ENCODE measurements at regions not wholly inside any gene's neighbourhood (a gene's known extent, or its start where the extent isn't known, plus 50 kb on each side); places are given as distances from the start of the nearest gene placed in this dataset.

DNA sequence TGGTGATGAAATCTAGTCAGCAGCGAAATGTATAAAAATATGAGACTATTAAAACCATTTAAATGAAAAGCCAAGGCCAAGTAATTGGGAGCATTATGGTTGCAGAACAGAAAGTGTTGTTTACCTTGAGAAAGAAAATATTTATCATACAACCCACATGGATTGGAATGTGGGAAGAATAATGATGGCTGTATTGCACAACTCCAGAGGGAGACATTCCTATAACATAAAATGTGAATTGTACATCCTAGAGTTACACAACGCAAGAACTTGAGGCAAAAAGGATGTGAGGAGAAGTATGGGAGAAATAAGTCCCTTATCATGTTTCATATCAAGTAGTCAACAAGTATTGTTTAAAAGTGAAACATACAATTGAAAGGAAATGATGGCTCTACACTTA is 1014.0 kb upstream of the SEMA6A start:
- BruUV-seq (replicated peaks): no TSS peak

DNA sequence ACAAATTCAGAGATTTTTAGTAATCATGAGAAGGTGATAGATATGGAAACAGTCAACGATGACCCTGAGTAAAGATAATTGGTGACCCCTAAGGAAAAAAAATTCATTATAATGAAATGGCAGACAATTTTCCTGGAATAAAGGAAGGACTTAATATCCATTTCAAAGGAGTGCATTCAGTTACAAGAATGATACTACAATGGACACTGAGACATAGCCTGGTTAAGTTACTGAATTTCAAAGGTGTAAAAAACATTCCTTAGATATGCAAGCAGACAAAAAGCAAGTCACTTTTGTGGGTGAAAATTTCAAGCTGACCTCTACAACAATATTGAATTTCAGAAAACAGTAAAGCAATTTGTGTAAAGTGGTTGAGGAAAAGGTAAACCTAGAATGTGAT is 1012.5 kb upstream of the SEMA6A start:
- H3K27ac Mint-ChIP-seq (ENCODE audit: low read depth, unreplicated experiment): no peak overlapping the region
- H3K36me3 Mint-ChIP-seq (ENCODE audit: insufficient read depth, unreplicated experiment): no peaks in the 10 kb centered on the region
- ChIA-PET CTCF (interaction anchor here (1.0 to 1.3 kb wide), 2 partner anchors 28 to 1024 kb away, joined by 3 read pairs; no protein-coding TSS in a partner anchor), POLR2A (no interaction called here)
- no TSS peak for BruUV-seq (replicated peaks)
- H3K4me1 Mint-ChIP-seq (ENCODE audit: insufficient read depth, unreplicated experiment): peaks cover 11% of the 10 kb centered on the region
- TF ChIP-seq, protein P1, sequence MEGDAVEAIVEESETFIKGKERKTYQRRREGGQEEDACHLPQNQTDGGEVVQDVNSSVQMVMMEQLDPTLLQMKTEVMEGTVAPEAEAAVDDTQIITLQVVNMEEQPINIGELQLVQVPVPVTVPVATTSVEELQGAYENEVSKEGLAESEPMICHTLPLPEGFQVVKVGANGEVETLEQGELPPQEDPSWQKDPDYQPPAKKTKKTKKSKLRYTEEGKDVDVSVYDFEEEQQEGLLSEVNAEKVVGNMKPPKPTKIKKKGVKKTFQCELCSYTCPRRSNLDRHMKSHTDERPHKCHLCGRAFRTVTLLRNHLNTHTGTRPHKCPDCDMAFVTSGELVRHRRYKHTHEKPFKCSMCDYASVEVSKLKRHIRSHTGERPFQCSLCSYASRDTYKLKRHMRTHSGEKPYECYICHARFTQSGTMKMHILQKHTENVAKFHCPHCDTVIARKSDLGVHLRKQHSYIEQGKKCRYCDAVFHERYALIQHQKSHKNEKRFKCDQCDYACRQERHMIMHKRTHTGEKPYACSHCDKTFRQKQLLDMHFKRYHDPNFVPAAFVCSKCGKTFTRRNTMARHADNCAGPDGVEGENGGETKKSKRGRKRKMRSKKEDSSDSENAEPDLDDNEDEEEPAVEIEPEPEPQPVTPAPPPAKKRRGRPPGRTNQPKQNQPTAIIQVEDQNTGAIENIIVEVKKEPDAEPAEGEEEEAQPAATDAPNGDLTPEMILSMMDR (IDR thresholded peaks at IDR 0.05; ENCODE audit: unreplicated experiment): no peak
- no peak overlapping the region for H3K4me3 Mint-ChIP-seq (ENCODE audit: unreplicated experiment)
- DNase-seq (ENCODE audit: unreplicated experiment): no peak
- no peaks in the 10 kb centered on the region for H3K27me3 Mint-ChIP-seq (ENCODE audit: insufficient read depth, unreplicated experiment)
- intact Hi-C loops (cut with micrococcal nuclease): no loop called here
- no peaks in the 10 kb centered on the region for H3K9me3 Mint-ChIP-seq (ENCODE audit: unreplicated experiment)

More for the DNA sequence above, 1014.0 kb upstream of the SEMA6A start:
- intact Hi-C loops (cut with micrococcal nuclease): no loop called here
- H3K27ac Mint-ChIP-seq (ENCODE audit: low read depth, unreplicated experiment): no peak overlapping the region
- peak; percentile 52 for DNase-seq (ENCODE audit: unreplicated experiment)
- no peak overlapping the region for H3K4me3 Mint-ChIP-seq (ENCODE audit: unreplicated experiment)
- POLR2A ChIA-PET: no interaction called here
- CTCF ChIA-PET: interaction anchor here (0.7 kb wide), 1 partner anchor 924 kb away, joined by 3 read pairs; no protein-coding TSS in a partner anchor
- TF ChIP-seq, protein P1 (IDR thresholded peaks at IDR 0.05; ENCODE audit: unreplicated experiment): no peak
- H3K27me3 Mint-ChIP-seq (ENCODE audit: insufficient read depth, unreplicated experiment): no peaks in the 10 kb centered on the region
- H3K9me3 Mint-ChIP-seq (ENCODE audit: unreplicated experiment): no peaks in the 10 kb centered on the region
- no peaks in the 10 kb centered on the region for H3K36me3 Mint-ChIP-seq (ENCODE audit: insufficient read depth, unreplicated experiment)
- H3K4me1 Mint-ChIP-seq (ENCODE audit: insufficient read depth, unreplicated experiment): peaks cover 11% of the 10 kb centered on the region

DNA sequence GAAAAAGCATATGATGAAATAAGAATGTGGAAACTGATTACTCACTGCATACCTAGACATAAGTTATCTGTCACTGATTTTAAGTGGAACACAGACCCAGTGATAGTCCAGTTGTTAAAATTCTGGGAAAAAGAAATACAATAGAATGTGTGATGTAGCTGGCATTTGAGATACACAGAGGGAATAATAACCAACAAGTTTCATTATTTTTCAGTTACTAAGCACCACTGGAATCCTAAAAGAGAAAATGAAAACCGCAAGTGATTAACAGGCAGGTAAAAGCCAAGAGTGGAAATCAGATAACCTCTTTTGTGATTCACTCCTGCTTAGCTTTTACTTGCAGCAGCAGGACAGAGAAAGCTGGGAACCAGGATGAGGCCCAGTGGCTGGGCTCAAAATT is 994.0 kb upstream of the SEMA6A start:
- intact Hi-C loops (cut with micrococcal nuclease): no loop called here
- POLR2A ChIA-PET: interaction anchor here (2.4 kb wide), 1 partner anchor 22 kb away, joined by 8 read pairs; no protein-coding TSS in a partner anchor
- TF ChIP-seq, protein P1 (IDR thresholded peaks at IDR 0.05; ENCODE audit: unreplicated experiment): no peak
- CTCF ChIA-PET: interaction anchor here (0.6 to 0.9 kb wide), 2 partner anchors 22 to 993 kb away, joined by 3 to 4 read pairs; no protein-coding TSS in a partner anchor
- no peak overlapping the region for H3K27ac Mint-ChIP-seq (ENCODE audit: low read depth, unreplicated experiment)
- H3K36me3 Mint-ChIP-seq (ENCODE audit: insufficient read depth, unreplicated experiment): no peaks in the 10 kb centered on the region
- H3K4me1 Mint-ChIP-seq (ENCODE audit: insufficient read depth, unreplicated experiment): peaks cover 6% of the 10 kb centered on the region
- H3K9me3 Mint-ChIP-seq (ENCODE audit: unreplicated experiment): no peaks in the 10 kb centered on the region
- H3K4me3 Mint-ChIP-seq (ENCODE audit: unreplicated experiment): no peak overlapping the region
- no TSS peak for BruUV-seq (replicated peaks)
- H3K27me3 Mint-ChIP-seq (ENCODE audit: insufficient read depth, unreplicated experiment): no peaks in the 10 kb centered on the region
- DNase-seq (ENCODE audit: unreplicated experiment): no peak

DNA sequence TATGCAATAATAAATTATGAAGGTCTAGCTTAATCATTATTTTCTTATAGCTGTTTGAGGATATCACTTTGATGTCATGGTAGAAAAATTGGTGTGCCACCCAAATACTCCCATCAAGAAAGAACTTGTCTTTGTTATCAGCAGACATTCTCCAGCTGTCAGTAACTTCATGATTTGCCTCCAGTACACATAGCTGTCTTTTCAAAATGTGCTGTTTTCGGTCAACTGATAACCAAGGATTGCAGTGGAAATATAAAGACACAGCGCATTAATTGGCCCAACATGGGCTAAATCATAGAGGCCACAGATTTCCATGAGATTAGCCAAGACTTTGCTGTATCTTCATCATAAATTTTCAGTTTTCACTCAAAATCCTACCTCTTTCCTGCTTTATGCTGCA is 993.5 kb upstream of the SEMA6A start:
- Mint-ChIP-seq H3K27me3 (ENCODE audit: insufficient read depth, unreplicated experiment) (no peaks in the 10 kb centered on the region), H3K27ac (ENCODE audit: low read depth, unreplicated experiment) (no peak overlapping the region), H3K36me3 (ENCODE audit: insufficient read depth, unreplicated experiment) (no peaks in the 10 kb centered on the region), H3K4me3 (ENCODE audit: unreplicated experiment) (no peak overlapping the region), H3K9me3 (ENCODE audit: unreplicated experiment) (no peaks in the 10 kb centered on the region), H3K4me1 (ENCODE audit: insufficient read depth, unreplicated experiment) (peaks cover 6% of the 10 kb centered on the region)
- TF ChIP-seq, protein P1 (IDR thresholded peaks at IDR 0.05; ENCODE audit: unreplicated experiment): no peak
- ChIA-PET CTCF (interaction anchor here (0.6 to 2.2 kb wide), 4 partner anchors 9 to 1042 kb away, joined by 3 to 9 read pairs (median 3); no protein-coding TSS in a partner anchor), POLR2A (interaction anchor here (2.4 kb wide), 1 partner anchor 21 kb away, joined by 8 read pairs; no protein-coding TSS in a partner anchor)
- BruUV-seq (replicated peaks): no TSS peak
- no peak for DNase-seq (ENCODE audit: unreplicated experiment)
- intact Hi-C loops (cut with micrococcal nuclease): no loop called here
